ENCODE measurements at regions not wholly inside any gene's neighbourhood (a gene's known extent, or its start where the extent isn't known, plus 50 kb on each side); places are given as distances from the start of the nearest gene placed in this dataset.

GRCh38 chr2:128413718-128414341 is 95.2 kb upstream of the HS6ST1 start:
- TF ChIP-seq POLR2A (IDR thresholded peaks at IDR 0.05): no peak
- no peak for TF ChIP-seq POLR2AphosphoS5 (IDR thresholded peaks at IDR 0.05)

All from gastroesophageal sphincter (tissue), 2 donors.